Activated T-cell treated with anti-CD3 and anti-CD28 coated beads, Interleukin-2, amount 50 U/mL, for 48 hours (primary cell): ENCODE measurements at regions not wholly inside any gene's neighbourhood (a gene's known extent, or its start where the extent isn't known, plus 50 kb on each side); places are given as distances from the start of the nearest gene placed in this dataset.

Source experiments
- DNase-seq, 2 experiments: peaks; one replicate each; pipeline ENCODE4 v3.0.0-alpha.2; 2020

GRCh38 chr9:107624234-107624948 lies 134.8 kb upstream of the KLF4 start:
- no peak for DNase-seq

- no peak for DNase-seq
These were observed 131.9 kb upstream of the KLF4 start for GRCh38 chr9:107621436-107621835.

DNA sequence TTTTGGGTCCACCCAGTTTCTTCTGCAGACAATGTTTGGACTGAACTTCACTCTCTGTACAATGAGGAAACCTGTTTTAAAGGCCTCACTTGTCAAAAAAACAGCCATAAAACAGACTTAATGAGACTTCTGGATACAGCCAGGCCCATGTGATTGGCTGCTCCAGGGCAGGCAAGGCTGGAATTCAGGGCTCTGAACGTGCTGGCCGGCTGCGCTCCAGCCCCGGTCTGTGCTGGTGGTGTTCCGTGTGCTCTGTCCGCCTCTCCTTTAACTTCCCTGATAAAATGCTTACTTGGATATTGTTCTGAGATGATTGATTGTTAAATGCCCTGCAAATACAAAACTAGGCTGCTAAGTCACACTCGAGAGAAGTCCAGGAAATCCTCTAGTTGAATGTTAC lies 131.2 kb upstream of the KLF4 start:
- no peak for DNase-seq

- no peak for DNase-seq
These were observed 130.7 kb upstream of the KLF4 start for GRCh38 chr9:107620236-107620635.

GRCh38 chr9:107615321-107615720 lies 125.8 kb upstream of the KLF4 start:
- DNase-seq, result no peak

DNA sequence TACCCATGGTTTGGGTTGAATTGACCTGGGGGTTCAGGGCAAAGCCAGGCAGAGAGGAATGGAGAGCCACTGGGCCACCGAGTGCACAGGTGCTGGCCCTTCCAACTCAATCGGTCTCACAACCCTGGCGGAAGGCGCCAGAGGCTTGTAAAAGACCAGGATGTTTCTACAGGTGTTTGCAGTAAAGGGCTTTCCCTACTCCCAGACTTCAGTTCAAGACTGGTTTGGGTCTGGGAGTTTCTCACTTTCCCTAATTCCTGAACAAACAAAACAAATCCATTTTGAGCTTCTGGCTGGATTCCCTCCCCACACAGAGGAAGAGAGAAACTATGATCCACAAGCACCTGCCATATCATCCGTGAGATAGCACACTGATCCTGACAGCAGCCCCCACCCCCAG lies 125.2 kb upstream of the KLF4 start:
- DNase-seq, result no peak

DNA sequence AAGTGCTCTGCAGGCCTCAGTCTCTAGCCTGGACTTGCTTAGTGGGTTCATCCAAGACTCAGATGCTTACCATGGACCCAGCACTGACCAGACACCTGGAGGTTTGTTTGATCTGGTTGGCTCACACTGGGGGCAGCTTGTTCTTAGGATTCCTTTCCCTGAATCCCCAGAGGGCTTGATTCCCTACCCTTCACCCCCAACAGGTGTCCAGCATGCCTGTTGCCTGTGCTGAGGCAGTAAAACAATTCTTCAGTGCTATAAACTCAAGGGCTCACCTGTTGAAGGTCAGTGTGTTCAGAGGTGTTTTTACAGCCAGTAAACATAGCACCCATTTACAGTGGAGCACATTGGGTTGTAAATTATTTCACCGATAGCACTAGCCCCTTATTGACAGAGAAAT lies 123.8 kb upstream of the KLF4 start:
- no peak for DNase-seq

GRCh38 chr9:107612136-107612535 lies 122.6 kb upstream of the KLF4 start:
- no peak for DNase-seq

- no peak for DNase-seq
These were observed 120.0 kb upstream of the KLF4 start for GRCh38 chr9:107609547-107609946.

DNA sequence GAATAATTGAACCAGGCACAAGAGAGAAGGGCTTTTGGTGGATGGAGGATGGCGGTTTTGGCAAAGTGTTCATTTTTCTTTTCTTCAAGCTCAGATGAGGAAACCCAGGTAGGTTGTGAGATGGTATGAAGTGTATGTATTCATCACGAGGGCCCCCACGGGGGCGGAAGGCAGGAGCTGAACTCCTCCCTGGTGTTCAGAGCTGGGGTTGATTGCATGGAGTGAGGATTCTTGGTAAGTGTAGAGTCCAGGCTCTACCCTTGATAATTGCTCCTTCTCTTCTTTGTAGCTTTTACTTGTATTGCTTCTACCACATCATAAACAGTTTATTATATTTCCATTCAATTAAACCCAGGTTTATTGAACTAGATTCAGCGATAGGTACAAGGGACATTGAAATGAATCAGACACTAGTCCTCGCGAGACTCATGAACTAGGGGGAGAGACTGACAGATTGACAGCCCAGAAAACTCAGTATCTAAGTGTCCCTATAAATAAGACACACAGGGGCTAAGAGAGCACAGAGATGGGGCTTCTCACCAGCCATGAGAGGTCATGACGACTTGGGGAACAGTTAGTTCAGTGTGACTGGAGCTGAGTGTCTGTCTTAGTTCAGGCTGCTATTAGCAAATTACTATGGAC lies 116.7 kb upstream of the KLF4 start:
- no peak for DNase-seq

DNA sequence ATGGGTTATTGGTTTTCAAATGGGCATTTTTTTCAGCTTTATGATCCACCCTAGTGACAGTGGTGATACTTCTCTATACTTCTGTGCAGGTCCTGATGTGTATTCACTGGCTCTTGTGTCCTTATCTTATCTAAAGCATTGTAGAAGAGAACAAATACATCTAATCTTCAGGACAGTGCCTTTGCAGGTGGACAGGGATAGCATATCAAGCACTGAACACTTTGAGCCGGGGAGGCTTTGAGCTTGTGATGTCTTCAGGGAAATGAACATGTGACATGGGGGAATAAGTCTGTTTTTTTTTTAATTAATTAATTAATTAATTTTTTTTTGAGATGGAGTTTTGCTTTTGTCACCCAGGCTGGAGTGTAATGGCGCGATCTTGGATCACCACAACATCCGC lies 115.5 kb upstream of the KLF4 start:
- DNase-seq, result no peak

DNA sequence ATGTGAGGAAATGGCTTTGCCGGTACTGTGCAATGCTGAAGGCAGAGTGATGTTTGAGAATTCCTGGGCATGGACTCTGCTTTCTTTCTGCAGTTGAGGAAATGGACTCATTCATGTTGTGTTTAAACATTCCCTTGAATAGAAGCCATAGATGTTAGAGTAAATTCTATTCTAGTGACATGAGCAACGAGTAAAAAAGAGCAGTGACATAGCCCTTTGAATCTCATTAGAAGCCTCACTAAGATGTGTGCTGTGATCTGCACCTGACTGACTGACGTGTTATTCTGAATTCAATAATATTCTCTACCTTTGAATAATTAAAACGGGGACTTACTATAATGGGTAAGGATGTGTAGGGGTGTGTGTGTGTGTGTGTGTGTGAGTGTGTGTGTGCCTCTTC lies 113.7 kb upstream of the KLF4 start:
- DNase-seq, result no peak

DNA sequence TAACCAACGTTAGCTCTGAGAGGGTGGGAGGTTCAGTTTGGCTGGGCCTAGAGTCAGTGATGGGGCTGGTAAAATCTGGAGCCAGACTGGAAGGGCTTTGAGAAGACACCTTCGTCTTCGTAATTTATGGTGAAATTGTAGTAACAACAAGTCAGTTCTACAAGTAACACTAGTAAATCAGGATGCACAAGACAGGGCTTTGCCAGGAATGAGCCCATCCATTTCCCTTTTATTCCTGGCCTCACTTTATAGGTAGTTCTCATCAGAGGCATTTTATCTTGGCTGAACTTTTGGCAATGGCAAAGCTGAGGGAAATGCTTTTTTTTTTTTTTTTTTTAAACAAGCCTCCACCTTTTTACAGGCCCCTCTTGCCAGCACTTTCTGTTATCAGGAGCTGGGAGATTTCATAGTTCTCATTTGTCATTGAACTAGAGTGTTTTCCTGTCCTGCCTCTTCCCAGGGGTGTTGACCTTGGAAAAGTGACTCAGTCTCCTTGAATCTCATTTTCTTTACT lies 110.5 kb upstream of the KLF4 start:
- DNase-seq, result no peak

DNA sequence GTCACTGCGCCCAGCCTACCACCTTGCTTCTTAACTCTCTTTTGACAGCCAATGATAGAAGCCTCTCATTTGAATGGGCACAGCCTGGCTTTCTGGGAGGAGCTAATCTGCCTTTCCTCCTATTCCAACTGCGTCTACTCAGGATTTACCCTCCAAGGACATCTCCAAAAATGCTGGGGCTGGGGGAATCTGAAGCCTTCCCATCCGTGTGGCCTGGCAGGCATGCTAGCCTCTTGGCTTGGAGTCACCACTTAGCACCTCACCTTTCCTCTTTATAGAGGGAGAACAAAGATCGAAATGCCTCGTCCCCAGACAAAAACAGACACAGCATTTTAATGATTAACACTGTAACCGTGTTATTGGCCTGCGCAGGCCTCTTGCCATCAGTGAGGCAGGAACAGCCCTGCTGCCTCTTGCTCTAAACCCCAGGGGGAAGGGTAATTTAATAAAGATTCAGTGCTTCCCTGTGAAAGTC lies 108.2 kb upstream of the KLF4 start:
- no peak for DNase-seq

- no peak for DNase-seq
These were observed 105.5 kb upstream of the KLF4 start for GRCh38 chr9:107594908-107595530.

- no peak for DNase-seq
These were observed 103.8 kb upstream of the KLF4 start for GRCh38 chr9:107593224-107593870.

- DNase-seq, result no peak
These were observed 102.9 kb upstream of the KLF4 start for GRCh38 chr9:107592424-107592823.

GRCh38 chr9:107591781-107592180 lies 102.2 kb upstream of the KLF4 start:
- DNase-seq, result no peak

GRCh38 chr9:107588393-107588792 lies 98.8 kb upstream of the KLF4 start:
- DNase-seq, result no peak

DNA sequence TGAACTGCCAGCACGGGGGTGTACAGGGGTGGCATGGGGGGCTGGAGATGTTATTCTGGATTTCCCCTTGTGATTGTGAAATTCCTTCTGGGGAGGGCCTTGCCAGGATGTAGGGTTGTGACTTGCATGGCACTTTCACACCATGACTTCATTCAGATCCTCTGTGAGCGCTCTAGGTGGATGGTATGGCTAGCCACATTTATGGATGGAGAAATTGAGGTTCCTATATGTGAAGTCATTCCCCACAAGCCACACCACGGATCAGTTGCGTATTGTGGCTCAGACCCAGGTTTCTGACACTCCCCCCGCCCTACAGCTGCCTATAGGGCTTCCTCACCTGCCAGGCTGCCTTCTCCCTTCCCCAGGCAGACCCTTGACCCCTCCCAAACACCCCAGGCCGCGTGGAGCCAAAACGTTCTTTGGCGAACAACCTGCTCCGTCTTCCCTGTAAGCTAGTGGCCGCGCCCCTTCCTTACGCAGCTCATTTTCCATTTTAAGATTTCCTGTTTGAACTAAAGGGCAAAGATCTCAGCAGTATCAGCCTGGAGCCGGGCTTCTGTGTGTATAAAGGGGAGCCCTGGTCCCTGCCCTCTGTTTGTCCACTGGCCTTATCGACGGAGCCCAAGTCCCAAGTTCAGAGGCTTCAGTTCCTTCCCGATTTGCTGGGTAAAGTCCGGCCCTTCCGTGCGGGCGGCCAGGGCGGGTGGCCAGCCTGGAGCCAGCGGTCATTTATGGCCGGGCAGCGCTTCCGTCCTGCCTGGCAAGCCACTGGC lies 97.8 kb upstream of the KLF4 start:
- DNase-seq, result peak in 1 of 2 experiments; percentile 16

- DNase-seq, result no peak
These were observed 96.9 kb upstream of the KLF4 start for GRCh38 chr9:107586493-107586892.

- no peak for DNase-seq
These were observed 95.9 kb upstream of the KLF4 start for GRCh38 chr9:107585465-107585864.

DNA sequence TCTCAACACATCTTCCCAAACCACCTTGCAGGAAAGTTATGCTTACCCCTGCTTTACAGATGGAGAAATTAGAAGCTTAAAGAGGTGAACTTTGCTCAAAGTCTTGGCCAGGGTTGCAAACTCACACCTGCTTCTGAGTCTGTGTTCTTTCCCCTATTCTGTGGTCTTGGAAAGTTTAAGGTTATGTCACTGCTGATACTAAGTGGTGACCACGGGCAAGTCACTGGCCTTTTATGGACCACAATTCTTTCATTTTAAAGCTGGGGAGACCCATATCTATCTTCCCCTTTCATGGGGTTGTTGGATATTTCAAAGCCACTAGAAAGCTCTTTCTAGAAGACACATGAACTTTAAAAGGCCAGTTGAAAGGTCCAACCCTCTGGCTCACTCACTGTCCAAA lies 95.4 kb upstream of the KLF4 start:
- DNase-seq, result no peak
